H1 (cell line): ENCODE measurements at regions not wholly inside any gene's neighbourhood (a gene's known extent, or its start where the extent isn't known, plus 50 kb on each side); places are given as distances from the start of the nearest gene placed in this dataset.

Source experiments
- CTCF ChIA-PET: fragments of 300-600 bp; sonication (Branson Sonifier 250); formaldehyde crosslinking; loops from one replicate; lab custom pipeline; 2021; ENCODE audit not compliant: partially characterized antibody; lab: Charles Lee
- POLR2A ChIA-PET: fragments of 300-600 bp; sonication (Branson Sonifier 250); formaldehyde crosslinking; loops from one replicate; lab custom pipeline; 2021; ENCODE audit warnings: inconsistent platforms; ENCODE audit not compliant: partially characterized antibody; lab: Charles Lee
- DNase-seq, 2 experiments: peaks; one replicate each; pipeline versions ENCODE4 v3.0.0 to v3.0.0-alpha.2; 2010 to 2022; ENCODE audit warnings: low spot score in 2 of 2, low read depth in 1 of 2, mixed read lengths in 1 of 2
- FAIRE-seq: peaks from 2 replicates; lab custom pipeline; 2011; peaks lifted over from hg19 to GRCh38; lab: Jason Lieb, UNC
- H2AFZ ChIP-seq: 2 replicates; pipeline ENCODE4 v1.8.1; 2012; ENCODE audit warnings: low read length, inconsistent platforms
- H2AK5ac ChIP-seq: 2 replicates; pipeline ENCODE4 v1.6.1; 2013; ENCODE audit warnings: low read depth, low read length
- H2BK120ac ChIP-seq: replicated peaks from 2 replicates; pipeline ENCODE3; 2013; ENCODE audit warnings: low read depth, low read length, inconsistent platforms
- H2BK12ac ChIP-seq: 2 replicates; pipeline ENCODE4 v1.6.1; 2013; ENCODE audit warnings: low read depth, low read length
- H2BK15ac ChIP-seq: 2 replicates; pipeline ENCODE4 v1.6.1; 2013; ENCODE audit warnings: low read length
- H2BK20ac ChIP-seq: 2 replicates; pipeline ENCODE4 v1.6.1; 2013; ENCODE audit warnings: low read length
- H2BK5ac ChIP-seq: 2 replicates; pipeline ENCODE4 v1.6.1; 2013; ENCODE audit warnings: low read depth, low read length
- H3K14ac ChIP-seq: 2 replicates; pipeline ENCODE4 v1.6.1; 2013; ENCODE audit warnings: inconsistent platforms; ENCODE audit not compliant: insufficient read length
- H3K18ac ChIP-seq: 2 replicates; pipeline ENCODE4 v1.6.1; 2013; ENCODE audit warnings: low read length; ENCODE audit errors: extremely low read depth
- H3K23ac ChIP-seq: 2 replicates; pipeline ENCODE4 v1.6.1; 2013; ENCODE audit warnings: inconsistent platforms; ENCODE audit not compliant: insufficient read length
- H3K23me2 ChIP-seq: 2 replicates; pipeline ENCODE4 v1.6.1; 2013; ENCODE audit warnings: low read depth, low read length
- H3K27ac ChIP-seq: 2 replicates; pipeline ENCODE4 v1.6.1; 2011; ENCODE audit warnings: low read depth, low read length, inconsistent platforms
- H3K27me3 ChIP-seq, 4 experiments: replicated peaks in 1 of 4; 1 replicate in 1 of 4; 2 replicates in 3 of 4; pipeline versions ENCODE4 v1.6.1 to v1.8.1; 2011 to 2013; ENCODE audit warnings: low read length in 3 of 4, mild to moderate bottlenecking in 3 of 4, inconsistent platforms in 2 of 4, mixed read lengths in 2 of 4, moderate library complexity in 1 of 4; ENCODE audit not compliant: control insufficient read depth in 3 of 4, insufficient read depth in 3 of 4; ENCODE audit errors: extremely low read depth in 1 of 4
- H3K36me3 ChIP-seq, 4 experiments: 2 replicates each; pipeline versions ENCODE4 v1.6.1 to v1.8.1; 2011 to 2013; ENCODE audit warnings: mild to moderate bottlenecking in 4 of 4, low read length in 3 of 4, moderate library complexity in 2 of 4, control low read depth in 1 of 4, inconsistent platforms in 1 of 4; ENCODE audit not compliant: insufficient read depth in 4 of 4, control insufficient read depth in 2 of 4
- H3K4ac ChIP-seq: replicated peaks from 2 replicates; pipeline ENCODE3; 2013; ENCODE audit warnings: low read length, low read depth, mixed read lengths, inconsistent platforms; ENCODE audit not compliant: insufficient read length
- H3K4me1 ChIP-seq, 4 experiments: replicated peaks in 1 of 4; 1 replicate in 1 of 4; 2 replicates in 3 of 4; pipeline versions ENCODE4 v1.6.1 to v1.8.1; 2011 to 2013; ENCODE audit warnings: low read length in 3 of 4, inconsistent platforms in 2 of 4, mixed read lengths in 1 of 4; ENCODE audit not compliant: insufficient read depth in 4 of 4, control insufficient read depth in 3 of 4
- H3K4me2 ChIP-seq, 2 experiments: 2 replicates each; pipeline versions ENCODE4 v1.6.1 to v1.8.1; 2011 to 2013; ENCODE audit warnings: low read depth in 2 of 2, low read length in 2 of 2, control low read depth in 1 of 2, inconsistent platforms in 1 of 2, mild to moderate bottlenecking in 1 of 2; ENCODE audit not compliant: insufficient read depth in 1 of 2
- H3K4me3 ChIP-seq, 4 experiments: fragments of 200-600, 300-600 bp in 1 of 4; sonication (generic), shearing (Covaris generic), sonication (Bioruptor Twin) in 1 of 4; 2 replicates each; pipeline versions ENCODE4 v1.5.1 to v1.8.1; 2011 to 2016; ENCODE audit warnings: low read length in 4 of 4, low read depth in 3 of 4, control low read depth in 2 of 4, inconsistent platforms in 2 of 4, mild to moderate bottlenecking in 2 of 4, mixed read lengths in 1 of 4, moderate library complexity in 1 of 4; ENCODE audit not compliant: insufficient read depth in 2 of 4; ENCODE audit errors: extremely low read depth in 1 of 4
- H3K56ac ChIP-seq: replicated peaks from 2 replicates; pipeline ENCODE3; 2013; ENCODE audit warnings: low read depth, mild to moderate bottlenecking, mixed read lengths, low read length, inconsistent platforms; ENCODE audit not compliant: insufficient read length
- H3K79me1 ChIP-seq: 2 replicates; pipeline ENCODE4 v1.6.1; 2013; ENCODE audit warnings: low read depth, low read length, control low read depth
- H3K79me2 ChIP-seq, 2 experiments: 2 replicates each; pipeline versions ENCODE4 v1.6.1 to v1.8.1; 2012 to 2013; ENCODE audit warnings: low read length in 2 of 2, mild to moderate bottlenecking in 2 of 2, inconsistent platforms in 1 of 2; ENCODE audit not compliant: insufficient read depth in 2 of 2, control insufficient read depth in 1 of 2
- H3K9ac ChIP-seq, 4 experiments: replicated peaks in 1 of 4; 1 replicate in 1 of 4; 2 replicates in 3 of 4; pipeline versions ENCODE4 v1.6.1 to v1.8.1; 2011 to 2013; ENCODE audit warnings: low read depth in 3 of 4, low read length in 3 of 4, control low read depth in 2 of 4, mild to moderate bottlenecking in 2 of 4, moderate library complexity in 2 of 4, inconsistent platforms in 1 of 4; ENCODE audit errors: extremely low read depth in 1 of 4
- H3K9me3 ChIP-seq, 2 experiments: 2 replicates each; pipeline versions ENCODE4 v1.6.1 to v1.8.1; 2012 to 2013; ENCODE audit warnings: mild to moderate bottlenecking in 2 of 2, moderate library complexity in 2 of 2, control low read depth in 1 of 2, inconsistent platforms in 1 of 2, low read depth in 1 of 2, low read length in 1 of 2, mixed read lengths in 1 of 2; ENCODE audit not compliant: insufficient read depth in 2 of 2
- H4K20me1 ChIP-seq, 2 experiments: replicated peaks in 1 of 2; 2 replicates each; pipeline versions ENCODE3 to v1.8.1; 2011 to 2013; ENCODE audit warnings: inconsistent platforms in 2 of 2, low read length in 2 of 2, mild to moderate bottlenecking in 1 of 2; ENCODE audit not compliant: insufficient read depth in 2 of 2, control insufficient read depth in 1 of 2
- H4K5ac ChIP-seq: 2 replicates; pipeline ENCODE4 v1.6.1; 2013; ENCODE audit warnings: low read length, low read depth, mixed read lengths, inconsistent platforms; ENCODE audit not compliant: insufficient read length
- H4K8ac ChIP-seq: 2 replicates; pipeline ENCODE4 v1.8.0; 2013; ENCODE audit warnings: mild to moderate bottlenecking, moderate library complexity, low read length, inconsistent platforms; ENCODE audit not compliant: insufficient read depth; ENCODE audit errors: extremely low read depth
- H4K91ac ChIP-seq: replicated peaks from 2 replicates; pipeline ENCODE3; 2013; ENCODE audit warnings: low read length, mixed read lengths, inconsistent platforms; ENCODE audit not compliant: insufficient read length
- RFX5 ChIP-seq: IDR thresholded peaks from 2 replicates; pipeline ENCODE4 v1.6.1; 2011; ENCODE audit warnings: low read depth, low read length, improper control_type of control experiment, borderline replicate concordance
- TEAD4 ChIP-seq: IDR thresholded peaks from 2 replicates; pipeline ENCODE4 v1.6.1; 2012; ENCODE audit warnings: low read depth, low read length, inconsistent platforms, mixed read lengths
- WGBS, 2 experiments: shearing (Covaris generic) in 1 of 2; methylation state at CpG; one replicate each; pipeline versions ENCODE4 v1.1.6 to v1.1.7; 2013 to 2015; ENCODE audit warnings: low lambda C conversion rate in 2 of 2, mixed read lengths in 2 of 2, inconsistent platforms in 1 of 2, low coverage in 1 of 2, missing lambda C conversion rate in 1 of 2; ENCODE audit not compliant: insufficient replicate concordance in 2 of 2, insufficient coverage in 1 of 2, insufficient read length in 1 of 2; ENCODE audit errors: extremely low coverage in 1 of 2, missing lambda C conversion rate in 1 of 2; 5-methylcytosine and 5-hydroxymethylcytosine counted together

- POLR2A ChIA-PET: no interaction called here
- Histone ChIP-seq H3K9ac (no peak overlapping the region), H2AK5ac (no peak overlapping the region), H3K4me2 (peak overlapping the region; percentile 48 to 49; a peak in 2 of 4 replicates), H3K18ac (no peak overlapping the region; the same call in 1 of the 2 replicates), H3K36me3 (no peaks in the 10 kb centered on the region), H2BK120ac (peak overlapping the region; percentile 43), H4K5ac (no peak overlapping the region), H2BK5ac (no peak overlapping the region), H3K4ac (peak overlapping the region; percentile 89), H3K23me2 (no peaks in the 10 kb centered on the region), H4K91ac (peak overlapping the region; percentile 52), H3K14ac (no peak overlapping the region), H3K4me1 (peaks cover 4 to 11% (median 9%) of the 10 kb centered on the region in 4 experiments; a peak in 4 of 7 replicates), H3K9me3 (no peaks in the 10 kb centered on the region; a peak in 1 of 4 replicates), H2BK12ac (0 out of 2 replicates have a peak overlapping the region, but pooled peaks have one; percentile 32), H3K79me1 (no peaks in the 10 kb centered on the region), H3K23ac (no peak overlapping the region), H3K27me3 (no peaks in the 10 kb centered on the region), H4K20me1 (no peaks in the 10 kb centered on the region), H4K8ac (no peak overlapping the region), H2BK15ac (no peak overlapping the region), H2AFZ (no peak overlapping the region), H3K27ac (no peak overlapping the region), H3K4me3 (peak overlapping the region in 1 of 4 experiments; percentile 25; a peak in 1 of 8 replicates), H3K56ac (no peak overlapping the region), H3K79me2 (no peaks in the 10 kb centered on the region), H2BK20ac (0 out of 2 replicates have a peak overlapping the region, but pooled peaks have one; percentile 63)
- 67% methylated on average over 1 of the region's 1 CpG; no CpG with 5 or more reads in 1 of the 2 experiments for WGBS, 2 experiments
- CTCF ChIA-PET: interaction anchor here (0.6 kb wide), 1 partner anchor 142 kb away, joined by 3 read pairs; no protein-coding TSS in a partner anchor
- FAIRE-seq: no peak
- no peak for DNase-seq
- no peak for TF ChIP-seq TEAD4
- no peak for TF ChIP-seq RFX5
These were observed 227.3 kb upstream of the CENPE start for GRCh38 chr4:103425406-103425805.
